ENCODE measurements at regions not wholly inside any gene's neighbourhood (a gene's known extent, or its start where the extent isn't known, plus 50 kb on each side); places are given as distances from the start of the nearest gene placed in this dataset.
"Not testable (repeated sequence)": the region's sequence is repeated elsewhere in the genome, so short reads cannot be mapped to it uniquely, and the experiment has no call there.

GRCh38 chr4:28490669-28491068 is 1630.0 kb downstream of the STIM2 start:
- 69 to 81% methylated on average over 3 of the region's 3 CpGs for WGBS, 2 donors
- no peak for TF ChIP-seq CTCF (IDR thresholded peaks at IDR 0.05)
- no peak for TF ChIP-seq POLR2AphosphoS5 (IDR thresholded peaks at IDR 0.05)
- TF ChIP-seq POLR2A (IDR thresholded peaks at IDR 0.05) = no peak
- TF ChIP-seq EP300 (IDR thresholded peaks at IDR 0.05) = no peak
- ATAC-seq (ENCODE audit: low FRiP score in 2 of 2) (no peak), DNase-seq (no peak)
- H3K9me3 ChIP-seq = peaks cover 0 to 6% (median 0%) of the 10 kb centered on the region in 4 donors
- no peaks in the 10 kb centered on the region for H3K4me1 ChIP-seq
- H3K36me3 ChIP-seq = no peaks in the 10 kb centered on the region
- H3K4me3 ChIP-seq = no peak overlapping the region
- H3K27me3 ChIP-seq = no peaks in the 10 kb centered on the region
- H3K27ac ChIP-seq = no peak overlapping the region

GRCh38 chr4:28505064-28505463 is 1644.4 kb downstream of the STIM2 start:
- TF ChIP-seq POLR2AphosphoS5 (IDR thresholded peaks at IDR 0.05) (no peak), CTCF (IDR thresholded peaks at IDR 0.05) (no peak), POLR2A (IDR thresholded peaks at IDR 0.05) (no peak), EP300 (IDR thresholded peaks at IDR 0.05) (no peak)
- no peak for ATAC-seq (ENCODE audit: low FRiP score in 2 of 2)
- WGBS, 2 donors = 75 to 82% methylated on average over 4 of the region's 4 CpGs

DNA sequence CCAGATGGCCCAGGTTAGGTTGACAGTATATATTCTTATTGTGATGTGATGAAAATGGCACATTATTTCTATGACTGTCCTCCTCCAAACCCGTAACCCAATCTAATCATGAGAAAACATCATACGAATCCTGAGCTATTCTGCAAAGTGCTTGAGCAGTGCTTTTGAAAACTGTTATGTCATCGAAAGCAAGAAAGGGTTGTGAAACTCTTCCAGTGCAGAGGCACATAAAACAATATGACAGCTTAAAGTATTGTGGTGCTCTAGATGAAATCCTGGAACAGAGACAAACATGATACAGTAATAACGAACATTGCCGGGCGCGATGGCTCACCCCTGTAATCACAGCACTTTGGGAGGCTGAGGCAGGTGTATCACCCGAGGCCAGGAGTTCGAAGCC is 1648.0 kb downstream of the STIM2 start:
- Histone ChIP-seq H3K4me1 (no peaks in the 10 kb centered on the region), H3K36me3 (no peaks in the 10 kb centered on the region), H3K4me3 (no peak overlapping the region), H3K27ac (no peak overlapping the region), H3K27me3 (no peaks in the 10 kb centered on the region), H3K9me3 (no peaks in the 10 kb centered on the region)
- no peak for ATAC-seq (ENCODE audit: low FRiP score in 2 of 2)
- no peak for DNase-seq
- 83 to 89% methylated on average over 9 of the region's 9 CpGs for WGBS, 2 donors
- TF ChIP-seq POLR2A (IDR thresholded peaks at IDR 0.05) = no peak
- no peak for TF ChIP-seq CTCF (IDR thresholded peaks at IDR 0.05)
- TF ChIP-seq POLR2AphosphoS5 (IDR thresholded peaks at IDR 0.05) = no peak
- TF ChIP-seq EP300 (IDR thresholded peaks at IDR 0.05) = no peak

More at GRCh38 chr4:28505064-28505463, 1644.4 kb downstream of the STIM2 start:
- H3K27ac ChIP-seq = no peak overlapping the region
- no peaks in the 10 kb centered on the region for H3K4me1 ChIP-seq
- no peak overlapping the region for H3K4me3 ChIP-seq
- no peaks in the 10 kb centered on the region for H3K27me3 ChIP-seq
- no peak for DNase-seq
- no peaks in the 10 kb centered on the region for H3K36me3 ChIP-seq
- H3K9me3 ChIP-seq = no peaks in the 10 kb centered on the region

DNA sequence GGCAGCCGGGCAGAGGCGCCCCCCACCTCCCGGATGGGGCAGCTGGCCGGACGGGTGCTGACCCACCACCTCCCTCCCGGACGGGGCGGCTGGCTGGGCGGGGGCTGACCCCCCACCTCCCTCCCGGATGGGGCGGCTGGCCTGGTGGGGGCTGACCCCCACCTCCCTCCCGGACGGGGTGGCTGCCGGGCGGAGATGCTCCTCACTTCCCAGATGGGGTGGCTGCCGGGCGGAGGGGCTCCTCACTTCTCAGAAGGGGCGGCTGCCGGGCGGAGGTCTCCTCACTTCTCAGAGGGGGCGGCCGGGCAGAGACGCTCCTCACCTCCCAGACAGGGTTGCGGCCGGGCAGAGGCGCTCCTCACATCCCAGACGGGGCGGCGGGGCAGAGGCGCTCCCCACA is 1654.1 kb downstream of the STIM2 start:
- H3K4me1 ChIP-seq; H3K27ac ChIP-seq; ATAC-seq (ENCODE audit: low FRiP score in 2 of 2); H3K9me3 ChIP-seq; H3K36me3 ChIP-seq; H3K4me3 ChIP-seq; H3K27me3 ChIP-seq: not testable (repeated sequence)
- 90 to 93% methylated on average over 3 to 14 of the region's 30 CpGs for WGBS, 2 donors
- peak in 1 of 2 donors; percentile 78 for DNase-seq

DNA sequence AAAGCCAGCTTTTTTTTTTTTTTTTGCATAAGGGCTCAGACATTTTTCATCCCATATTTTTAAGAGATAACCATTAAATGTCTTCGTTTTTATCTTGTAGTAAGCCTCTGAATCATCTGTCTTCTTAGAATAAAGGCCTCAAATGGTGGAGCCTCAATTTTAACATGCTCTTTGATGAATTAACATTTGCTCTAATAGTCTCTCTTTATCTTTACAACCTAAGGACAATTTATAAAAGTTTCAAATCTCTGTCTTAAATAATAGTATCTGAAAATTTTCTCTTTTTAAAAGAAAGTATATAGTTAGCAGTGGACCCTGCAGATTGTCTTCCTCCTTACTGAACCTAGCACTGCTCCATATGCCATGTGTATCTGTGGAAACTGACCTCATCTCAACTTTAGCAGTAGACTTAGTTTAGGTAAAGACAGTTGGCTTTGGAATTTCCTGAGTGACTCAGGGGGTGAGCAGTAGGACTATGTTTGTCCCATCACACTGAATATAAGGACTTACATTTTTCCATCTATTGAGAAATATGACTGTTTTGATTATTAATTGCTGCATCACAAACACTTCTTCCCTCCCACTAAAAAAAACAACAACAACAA is 1658.0 kb downstream of the STIM2 start:
- ATAC-seq (ENCODE audit: low FRiP score in 2 of 2) = no peak
- Histone ChIP-seq H3K27me3 (no peaks in the 10 kb centered on the region), H3K4me1 (no peaks in the 10 kb centered on the region), H3K36me3 (no peaks in the 10 kb centered on the region), H3K27ac (no peak overlapping the region), H3K9me3 (no peaks in the 10 kb centered on the region), H3K4me3 (no peak overlapping the region)
- TF ChIP-seq CTCF (IDR thresholded peaks at IDR 0.05) (no peak), POLR2A (IDR thresholded peaks at IDR 0.05) (no peak), POLR2AphosphoS5 (IDR thresholded peaks at IDR 0.05) (no peak), EP300 (IDR thresholded peaks at IDR 0.05) (no peak)
- no peak for DNase-seq
- WGBS, 2 donors = 72 to 76% methylated on average over 1 of the region's 1 CpG
